ENCODE measurements at regions not wholly inside any gene's neighbourhood (a gene's known extent, or its start where the extent isn't known, plus 50 kb on each side); places are given as distances from the start of the nearest gene placed in this dataset.

DNA sequence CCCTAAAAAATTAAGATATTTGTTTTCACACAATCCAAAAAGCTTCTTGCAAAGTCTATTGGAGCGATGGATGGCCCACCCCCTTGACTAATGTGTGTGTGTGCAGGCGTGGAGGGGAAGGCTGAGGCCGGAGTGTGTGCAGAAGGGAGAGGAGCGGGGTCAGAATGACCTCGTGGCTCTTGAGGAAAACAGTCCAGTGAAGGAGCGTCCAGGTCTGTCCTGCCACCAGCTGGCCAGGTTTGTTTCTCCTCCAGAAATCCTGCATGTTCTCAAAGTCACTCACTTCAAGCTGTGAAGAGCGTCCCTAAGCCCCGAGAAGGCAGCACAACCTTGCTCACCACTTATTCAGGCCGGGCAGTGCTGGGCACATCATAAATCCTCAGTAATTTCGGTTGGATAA is 69.5 kb upstream of the SSX2IP start:
- no peak for DNase-seq

DNA sequence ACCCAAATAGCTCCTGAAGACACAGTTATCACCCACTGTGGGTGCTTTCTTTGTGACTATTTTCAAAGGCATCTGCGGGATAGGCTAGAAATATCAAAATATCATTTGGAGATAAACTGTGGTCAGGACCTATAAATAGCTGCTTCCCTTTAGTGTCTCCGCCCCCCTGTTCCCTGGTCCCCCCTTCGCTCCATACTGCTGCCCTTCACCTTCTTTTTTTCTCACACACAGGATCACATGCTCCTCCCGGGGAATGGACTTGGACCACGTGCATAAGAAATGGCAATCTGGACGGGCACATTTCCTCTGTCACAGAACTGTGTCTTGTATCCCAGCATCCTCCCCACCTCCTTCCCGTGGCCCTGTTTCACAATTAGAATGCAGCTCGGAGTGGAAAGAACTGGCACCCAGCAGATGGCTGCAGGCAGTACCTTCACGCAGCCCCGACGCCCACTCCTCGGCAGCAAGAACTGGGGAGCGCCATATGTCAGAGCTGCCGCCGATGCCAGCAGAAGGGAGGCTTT is 68.8 kb upstream of the SSX2IP start:
- no peak for DNase-seq

DNA sequence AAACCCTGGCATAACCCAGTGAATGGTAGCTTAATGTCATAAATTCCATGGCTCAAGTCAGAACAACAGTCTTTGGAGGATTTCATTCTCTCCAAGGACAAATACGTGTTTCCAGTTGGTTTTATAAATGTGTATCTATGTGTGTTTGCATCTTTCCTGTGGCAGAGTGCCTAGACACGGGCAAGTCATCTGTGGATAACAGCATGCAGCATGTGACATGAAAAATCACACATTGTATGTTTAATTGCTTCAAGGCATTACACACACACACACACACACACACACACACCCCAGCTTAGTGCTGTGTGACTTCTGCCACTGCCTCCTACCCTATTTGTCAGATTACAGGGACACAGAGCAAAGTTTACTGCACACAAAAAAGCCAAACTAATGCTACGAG is 68.2 kb upstream of the SSX2IP start:
- DNase-seq = no peak

DNA sequence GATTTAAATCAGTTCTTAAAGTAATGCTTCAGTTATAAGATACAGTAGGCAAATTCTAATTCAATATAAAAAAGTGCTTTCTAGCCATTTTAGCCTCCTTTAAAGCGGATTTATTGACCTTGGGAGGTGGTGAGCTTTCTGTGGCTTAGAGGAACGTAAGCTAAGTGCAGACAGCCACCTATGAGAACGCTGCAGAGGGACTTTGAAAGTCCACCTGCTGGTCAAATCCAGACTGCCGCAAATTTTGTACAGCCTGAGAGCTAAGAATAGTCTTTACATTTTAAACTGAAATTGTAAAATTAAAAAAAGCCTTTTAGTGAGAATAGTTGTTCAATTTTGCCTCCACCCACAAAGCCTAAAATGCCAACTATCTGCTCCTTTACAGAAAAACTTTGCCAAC is 67.0 kb upstream of the SSX2IP start:
- no peak for DNase-seq

DNA sequence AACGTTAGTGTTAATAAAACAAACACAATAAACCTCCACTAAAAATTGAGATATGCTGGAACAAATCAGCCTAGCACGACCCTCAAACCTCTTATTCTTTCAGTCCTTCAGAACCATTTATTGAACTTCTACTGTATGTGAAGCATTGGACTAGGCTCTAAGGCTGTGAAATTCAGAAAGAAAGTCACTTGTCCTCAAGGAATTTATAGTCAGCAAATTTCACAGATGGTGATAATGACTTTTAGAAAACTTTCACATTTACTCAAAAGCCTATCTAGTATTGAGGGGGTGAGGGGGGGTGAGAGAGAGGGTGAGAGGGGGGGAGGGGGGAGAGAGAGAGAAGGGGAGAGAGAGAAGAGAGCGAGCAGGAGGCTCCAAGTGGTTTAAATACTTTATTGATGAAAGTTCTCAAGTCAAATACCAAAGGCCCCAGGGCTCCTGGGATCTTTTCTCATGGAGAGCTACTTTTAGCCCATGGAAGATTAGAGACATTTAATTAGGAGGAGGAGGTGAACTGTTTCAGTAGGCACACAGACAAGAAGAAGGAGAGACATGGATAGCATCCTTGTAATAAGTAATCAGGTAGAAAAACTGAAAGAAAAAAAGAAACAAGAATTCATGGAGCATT is 66.3 kb upstream of the SSX2IP start:
- no peak for DNase-seq

DNA sequence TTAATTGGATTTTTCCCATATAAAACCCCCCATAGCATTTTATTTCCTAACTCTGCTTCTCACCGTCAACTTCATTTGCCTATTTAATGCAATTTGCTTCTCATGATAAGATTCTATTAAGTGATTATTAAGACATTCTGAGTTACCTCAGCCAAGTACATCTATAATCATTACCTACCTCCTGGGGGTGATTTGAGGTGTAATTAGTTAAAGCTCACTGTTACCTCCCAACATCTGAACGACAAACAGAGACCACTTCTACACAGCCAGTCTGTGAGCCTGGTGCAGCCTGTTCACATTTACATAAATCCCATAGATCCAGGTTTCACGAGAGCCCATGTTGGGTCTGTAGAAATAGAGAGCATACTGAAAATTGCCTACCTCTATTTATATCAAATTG is 65.7 kb upstream of the SSX2IP start:
- no peak for DNase-seq

DNA sequence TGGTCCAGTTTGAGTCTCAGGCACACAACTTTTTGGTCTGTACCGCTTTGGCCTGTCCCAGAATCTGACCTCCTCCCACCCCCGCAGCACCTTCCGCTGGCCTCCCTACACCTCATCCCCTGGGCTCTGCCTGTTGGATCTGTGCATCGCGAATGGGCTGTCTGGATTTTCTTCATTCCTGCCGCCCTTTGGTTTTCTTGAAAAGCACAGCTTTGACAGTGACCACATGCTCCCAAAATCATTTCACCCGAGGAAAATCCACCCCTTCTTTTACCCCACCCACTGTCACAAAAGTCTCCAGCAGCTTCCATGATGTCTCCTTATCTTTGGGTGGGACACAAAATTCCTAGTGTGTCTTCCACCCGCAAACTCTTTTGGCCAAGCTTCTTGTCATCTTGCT is 65.0 kb upstream of the SSX2IP start:
- no peak for DNase-seq

DNA sequence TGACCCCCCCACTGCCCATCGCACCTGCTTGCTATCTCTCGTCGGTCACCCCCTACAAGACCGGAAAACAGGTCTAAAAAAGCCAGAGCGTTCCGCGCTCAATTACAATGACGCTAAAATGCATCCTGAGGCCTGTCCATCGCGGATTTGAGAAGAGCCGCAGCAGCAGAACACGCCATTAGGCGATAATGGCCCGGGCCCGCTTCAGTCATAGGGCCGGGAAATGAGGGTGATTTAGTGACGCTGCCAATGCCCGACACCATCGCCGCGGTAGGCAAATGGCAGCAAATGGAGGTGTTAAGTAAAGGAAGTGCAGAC is 64.1 kb upstream of the SSX2IP start:
- no peak for DNase-seq

DNA sequence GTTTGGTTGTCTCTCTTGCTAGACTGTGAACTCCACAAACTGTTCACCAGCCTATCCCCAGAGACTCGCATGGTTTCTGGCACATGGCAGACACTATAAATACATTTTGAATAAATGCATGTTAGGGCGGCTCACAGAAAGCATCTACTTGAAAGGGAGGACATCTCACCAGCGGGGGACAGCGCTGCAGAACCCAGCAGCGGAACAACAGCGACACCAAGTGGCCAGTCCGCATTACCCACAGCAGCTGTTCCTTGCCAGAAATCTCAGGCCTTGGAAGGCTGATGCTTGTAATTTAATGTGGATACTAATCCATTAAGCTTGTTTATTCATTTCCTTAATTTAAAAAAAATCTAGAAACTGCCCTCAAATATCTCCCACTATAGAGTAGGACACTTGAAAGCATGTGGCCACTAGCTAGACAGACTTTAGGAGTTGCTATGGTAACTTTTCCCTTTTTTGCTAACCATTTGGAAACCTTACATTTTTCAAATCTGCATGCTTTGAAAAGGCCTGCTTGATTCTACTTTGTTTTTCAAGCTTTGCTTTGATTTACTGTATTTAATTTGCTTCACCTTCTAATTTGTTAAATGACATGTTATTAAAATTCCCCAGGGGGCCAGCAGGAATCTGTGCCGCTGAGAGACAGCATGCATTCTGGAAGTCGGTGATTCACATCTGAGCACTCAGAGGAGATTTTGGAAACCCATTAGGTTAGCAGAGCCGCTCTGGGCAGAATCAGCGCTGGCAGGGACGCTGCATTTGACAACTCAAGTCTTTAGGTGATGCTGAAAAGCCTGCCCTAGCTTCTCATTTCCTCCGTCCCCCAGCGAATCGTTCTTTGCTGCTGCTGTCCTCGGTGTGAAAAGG is 63.5 kb upstream of the SSX2IP start:
- peak; percentile 76 for DNase-seq

DNA sequence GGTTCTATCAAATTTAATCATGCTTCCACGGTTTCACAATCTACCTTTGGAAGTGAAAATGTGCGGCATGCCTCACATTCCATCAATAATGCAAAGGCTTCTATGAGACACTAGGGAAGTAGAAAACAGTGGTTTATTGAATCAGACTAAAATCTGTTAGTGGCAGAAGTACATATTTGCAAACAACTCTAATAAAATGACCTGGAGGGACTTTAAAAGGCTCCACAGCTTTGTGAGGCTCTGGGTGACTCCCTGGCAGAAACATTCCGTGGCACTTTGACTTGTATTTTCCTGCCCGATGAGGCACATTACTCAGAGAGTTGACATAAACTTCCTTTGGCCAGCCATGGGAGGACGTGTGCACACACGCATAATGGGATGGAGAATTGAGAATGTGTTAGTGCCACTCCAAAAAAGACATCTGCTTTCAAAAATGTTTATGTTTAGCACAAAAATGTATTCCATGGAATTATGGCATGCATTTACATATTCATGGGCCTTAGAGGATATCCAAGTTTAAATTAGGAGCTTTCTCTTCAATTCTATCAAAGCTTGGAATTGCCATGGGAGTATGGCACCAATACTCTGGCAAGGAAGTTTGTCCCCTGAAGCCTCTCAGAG is 60.0 kb upstream of the SSX2IP start:
- DNase-seq = no peak

DNA sequence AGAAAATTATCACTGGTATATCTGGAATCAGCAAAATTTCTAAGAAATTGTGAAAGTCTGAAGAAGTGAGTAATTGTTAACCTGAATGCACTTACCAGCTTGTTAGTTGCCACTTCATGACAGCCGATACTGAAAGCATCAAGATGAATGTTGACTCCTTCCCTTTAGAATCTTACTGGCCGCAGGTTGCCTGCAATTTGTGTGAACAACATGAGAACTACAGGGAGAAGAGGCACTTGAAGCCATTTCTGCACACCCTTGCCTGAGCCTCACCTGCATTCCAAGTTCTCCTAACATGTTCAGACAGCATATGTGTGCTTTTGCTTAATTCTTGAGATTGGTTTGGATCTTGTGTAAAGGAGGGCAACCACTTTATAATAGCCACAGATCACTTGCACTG is 59.2 kb upstream of the SSX2IP start:
- DNase-seq = no peak

DNA sequence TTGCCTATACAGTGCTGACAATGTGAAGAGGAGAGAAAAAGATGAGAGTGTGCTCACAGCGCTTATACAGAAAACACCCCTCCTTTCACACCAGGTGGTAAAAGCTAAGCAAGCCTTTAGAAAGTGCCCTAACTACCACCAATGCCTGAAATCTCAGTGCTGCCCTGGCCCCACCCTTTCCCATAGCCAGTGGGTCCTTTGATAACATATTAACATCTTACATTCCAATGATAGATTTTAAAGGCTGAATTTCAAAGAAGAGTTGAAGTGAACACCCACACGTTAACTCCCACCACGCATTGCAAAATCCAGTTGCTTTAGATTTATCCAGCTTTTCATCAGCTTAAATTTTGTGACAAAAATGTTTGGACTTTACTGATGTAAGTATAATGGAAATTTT is 58.1 kb upstream of the SSX2IP start:
- no peak for DNase-seq

DNA sequence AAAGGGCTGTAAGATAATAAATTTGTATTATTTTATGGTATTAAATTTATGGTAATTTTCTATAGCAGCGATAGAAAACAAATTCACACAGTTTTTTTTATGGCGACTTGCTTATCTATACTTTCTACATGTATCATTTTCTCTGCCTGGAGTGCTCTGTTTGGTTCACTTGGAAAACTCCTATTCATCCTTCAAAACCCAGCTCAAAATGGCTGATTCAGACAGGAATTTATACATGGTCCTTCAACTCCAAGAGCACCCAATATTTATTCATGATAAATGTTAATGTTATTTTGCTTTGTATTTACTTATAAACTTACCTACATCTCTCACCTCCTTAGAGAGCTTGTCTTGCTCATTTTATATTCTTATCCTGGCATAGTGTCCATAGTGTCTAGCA is 55.6 kb upstream of the SSX2IP start:
- DNase-seq = no peak

DNA sequence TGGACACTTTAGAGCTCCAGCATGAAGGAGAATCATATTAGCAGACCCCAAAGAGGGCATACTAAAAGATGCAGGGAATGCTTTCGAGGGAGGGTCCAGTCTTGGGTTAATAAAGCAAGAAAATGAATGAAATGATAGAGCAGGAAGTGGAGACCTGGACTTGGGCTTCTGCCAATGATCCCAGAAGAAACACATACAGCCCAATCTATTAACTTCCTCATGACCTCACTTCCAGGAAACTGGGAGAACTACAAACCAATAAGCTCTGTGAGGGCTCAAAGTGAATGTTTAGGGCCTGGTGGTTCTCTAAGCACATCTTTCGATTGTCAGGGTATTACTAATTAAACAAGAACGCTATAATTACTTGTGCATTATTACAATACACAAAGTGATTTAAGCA is 53.6 kb upstream of the SSX2IP start:
- no peak for DNase-seq

DNA sequence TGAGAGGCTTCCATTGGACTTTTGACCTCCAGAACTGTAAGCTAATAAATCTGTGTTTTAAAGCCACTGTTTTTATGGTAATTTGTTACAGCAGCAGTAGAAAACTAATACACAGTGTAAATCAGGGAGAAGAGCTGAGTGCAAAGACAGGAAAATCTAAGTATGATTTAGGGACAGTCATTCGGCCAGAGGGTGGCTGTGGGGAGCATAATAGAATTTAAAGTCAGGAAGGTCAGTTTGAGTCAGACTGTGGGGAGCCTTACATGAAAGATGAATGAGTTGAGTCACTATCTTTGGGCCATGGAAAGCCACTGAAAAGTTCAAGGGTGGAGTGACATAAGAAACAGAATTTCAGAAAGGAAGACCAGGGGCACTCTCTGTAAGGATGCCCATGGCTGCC is 52.4 kb upstream of the SSX2IP start:
- DNase-seq = no peak

DNA sequence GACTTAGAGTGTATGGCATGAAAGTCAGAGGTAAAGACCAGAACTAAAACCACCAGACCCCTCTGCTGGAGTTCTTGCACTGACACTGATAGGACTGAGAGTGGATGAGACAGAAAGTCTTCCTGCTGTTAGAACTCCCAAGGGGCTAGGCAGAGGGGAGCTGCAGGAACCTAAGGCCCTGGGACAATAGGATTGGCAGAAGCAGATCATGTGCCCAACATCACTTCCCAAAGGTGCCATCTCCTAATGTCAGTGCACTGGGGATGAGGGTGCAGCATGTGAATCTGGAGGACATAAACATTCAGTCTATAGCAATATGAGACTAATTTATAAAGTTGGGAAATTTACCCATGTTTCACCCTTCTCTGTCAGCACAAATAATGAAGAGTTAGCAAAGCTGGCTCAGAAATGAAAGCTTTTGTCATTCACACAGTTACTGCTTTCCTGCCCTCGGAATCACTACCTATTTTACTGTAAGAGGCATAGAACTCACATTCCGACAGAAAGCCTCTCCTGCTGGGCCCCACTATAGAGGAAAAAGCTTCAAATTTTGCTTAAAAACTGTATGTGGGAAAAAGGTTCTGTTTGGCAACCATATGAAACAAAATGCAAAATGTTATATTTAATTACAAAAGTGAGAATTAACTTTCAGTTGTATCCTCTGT is 49.9 kb upstream of the SSX2IP start:
- DNase-seq = no peak
